Glutamatergic neuron (in vitro differentiated cells): ENCODE measurements at regions not wholly inside any gene's neighbourhood (a gene's known extent, or its start where the extent isn't known, plus 50 kb on each side); places are given as distances from the start of the nearest gene placed in this dataset.

ENCODE experiments used
- DNase-seq: peaks from one replicate; pipeline ENCODE4 v3.0.0; 2022
- H3K27ac Mint-ChIP-seq: one replicate; pipeline ENCODE4 v1.8.0; 2020; ENCODE audit warnings: mild to moderate bottlenecking, mixed read lengths, inconsistent platforms; ENCODE audit not compliant: unreplicated experiment
- H3K27me3 Mint-ChIP-seq: one replicate; pipeline ENCODE4 v1.8.0; 2020; ENCODE audit warnings: mild to moderate bottlenecking, moderate library complexity, mixed read lengths, inconsistent platforms; ENCODE audit not compliant: unreplicated experiment
- H3K36me3 Mint-ChIP-seq: one replicate; pipeline ENCODE4 v1.8.0; 2020; ENCODE audit warnings: mild to moderate bottlenecking, mixed read lengths, inconsistent platforms; ENCODE audit not compliant: unreplicated experiment
- H3K4me1 Mint-ChIP-seq: one replicate; pipeline ENCODE4 v1.8.0; 2020; ENCODE audit warnings: mild to moderate bottlenecking, low read depth, mixed read lengths, inconsistent platforms; ENCODE audit not compliant: unreplicated experiment
- H3K4me3 Mint-ChIP-seq: one replicate; pipeline ENCODE4 v1.8.0; 2020; ENCODE audit warnings: mild to moderate bottlenecking, mixed read lengths, inconsistent platforms; ENCODE audit not compliant: unreplicated experiment
- H3K9me3 Mint-ChIP-seq: one replicate; pipeline ENCODE4 v1.8.0; 2020; ENCODE audit warnings: mild to moderate bottlenecking, moderate library complexity, mixed read lengths, inconsistent platforms; ENCODE audit not compliant: unreplicated experiment
- TF ChIP-seq, protein P1 (sequence below): fragments of 200-600 bp; sonication (generic); IDR thresholded peaks from one replicate; pipeline ENCODE4 v1.5.0; 2021; ENCODE audit not compliant: partially characterized antibody, unreplicated experiment

DNA sequence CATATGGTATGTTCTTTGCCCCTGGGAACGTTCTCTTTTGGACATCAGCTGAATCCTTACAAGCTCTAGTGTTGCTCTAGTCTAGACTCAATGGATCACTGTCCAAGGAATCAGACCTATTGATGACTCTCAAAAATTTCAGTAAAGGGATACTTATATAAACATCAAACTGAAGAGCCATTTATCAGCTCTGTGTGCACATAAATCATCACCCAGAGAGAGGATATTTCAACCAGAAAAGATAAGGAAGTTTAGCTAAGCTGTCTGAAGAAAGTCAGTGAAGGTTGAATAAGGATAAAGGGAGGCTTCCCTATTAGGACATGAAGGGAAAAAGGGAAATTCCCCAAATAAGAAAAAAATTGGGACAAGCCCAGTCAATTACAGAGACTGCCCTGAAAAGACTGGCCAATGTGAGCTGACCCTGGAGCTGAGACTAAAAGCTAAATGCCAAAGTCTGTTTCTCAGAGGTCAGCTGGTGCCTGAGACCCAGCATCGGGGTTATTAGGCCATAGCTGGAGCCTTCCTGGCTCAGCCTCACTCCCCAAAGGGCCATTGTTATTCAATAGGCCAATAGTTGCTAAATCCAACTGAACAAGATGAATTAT is 424.1 kb upstream of the THBS1 start:
- DNase-seq = no peak
- Mint-ChIP-seq H3K4me3 (no peak overlapping the region), H3K9me3 (no peaks in the 10 kb centered on the region), H3K27me3 (no peaks in the 10 kb centered on the region), H3K4me1 (peaks cover 26% of the 10 kb centered on the region), H3K36me3 (no peaks in the 10 kb centered on the region), H3K27ac (no peak overlapping the region)
- TF ChIP-seq, protein P1, sequence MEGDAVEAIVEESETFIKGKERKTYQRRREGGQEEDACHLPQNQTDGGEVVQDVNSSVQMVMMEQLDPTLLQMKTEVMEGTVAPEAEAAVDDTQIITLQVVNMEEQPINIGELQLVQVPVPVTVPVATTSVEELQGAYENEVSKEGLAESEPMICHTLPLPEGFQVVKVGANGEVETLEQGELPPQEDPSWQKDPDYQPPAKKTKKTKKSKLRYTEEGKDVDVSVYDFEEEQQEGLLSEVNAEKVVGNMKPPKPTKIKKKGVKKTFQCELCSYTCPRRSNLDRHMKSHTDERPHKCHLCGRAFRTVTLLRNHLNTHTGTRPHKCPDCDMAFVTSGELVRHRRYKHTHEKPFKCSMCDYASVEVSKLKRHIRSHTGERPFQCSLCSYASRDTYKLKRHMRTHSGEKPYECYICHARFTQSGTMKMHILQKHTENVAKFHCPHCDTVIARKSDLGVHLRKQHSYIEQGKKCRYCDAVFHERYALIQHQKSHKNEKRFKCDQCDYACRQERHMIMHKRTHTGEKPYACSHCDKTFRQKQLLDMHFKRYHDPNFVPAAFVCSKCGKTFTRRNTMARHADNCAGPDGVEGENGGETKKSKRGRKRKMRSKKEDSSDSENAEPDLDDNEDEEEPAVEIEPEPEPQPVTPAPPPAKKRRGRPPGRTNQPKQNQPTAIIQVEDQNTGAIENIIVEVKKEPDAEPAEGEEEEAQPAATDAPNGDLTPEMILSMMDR = no peak

DNA sequence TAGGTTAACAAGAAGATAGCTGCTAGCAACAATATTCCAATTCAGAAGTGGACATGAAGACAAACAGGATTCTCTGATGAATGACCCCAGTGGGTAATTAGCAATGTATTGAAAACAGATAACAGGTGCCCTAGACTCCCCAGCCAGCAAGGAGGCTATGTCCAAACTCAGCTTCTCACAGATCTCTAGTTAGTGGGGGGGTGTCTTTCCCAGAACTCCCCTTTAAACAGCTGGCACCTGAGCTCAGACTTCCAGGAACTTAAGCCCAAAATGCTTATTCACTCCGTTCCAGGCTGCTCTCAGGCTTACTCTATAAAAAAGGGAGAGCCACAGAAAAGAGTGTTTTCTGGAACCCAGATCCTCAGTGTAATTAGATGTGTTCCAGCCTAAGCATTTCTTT is 423.0 kb upstream of the THBS1 start:
- no peak for DNase-seq
- no peak overlapping the region for H3K4me3 Mint-ChIP-seq
- H3K4me1 Mint-ChIP-seq = peaks cover 20% of the 10 kb centered on the region
- TF ChIP-seq, protein P1 = no peak
- H3K9me3 Mint-ChIP-seq = no peaks in the 10 kb centered on the region
- no peaks in the 10 kb centered on the region for H3K36me3 Mint-ChIP-seq
- no peak overlapping the region for H3K27ac Mint-ChIP-seq
- H3K27me3 Mint-ChIP-seq = no peaks in the 10 kb centered on the region

DNA sequence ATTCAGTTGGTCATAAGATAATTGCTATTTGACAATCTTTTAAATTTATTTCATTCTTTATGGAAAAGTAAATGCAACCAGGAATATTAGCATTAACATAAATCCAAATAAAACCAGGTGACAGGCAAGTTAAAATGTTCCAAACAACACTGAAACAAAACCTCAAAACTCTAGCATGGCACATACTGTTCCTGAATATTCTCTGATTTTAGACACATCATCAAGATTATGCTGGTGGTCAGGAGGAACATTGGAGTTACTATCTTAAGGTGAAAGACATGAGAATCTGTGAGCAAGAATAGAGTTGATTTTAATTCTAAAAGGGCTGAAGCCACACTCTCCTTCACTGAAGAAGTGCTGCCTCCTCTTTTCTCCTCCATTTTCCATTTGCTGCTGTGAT is 421.0 kb upstream of the THBS1 start:
- Mint-ChIP-seq H3K4me3 (no peak overlapping the region), H3K27me3 (no peaks in the 10 kb centered on the region), H3K9me3 (peaks cover 2% of the 10 kb centered on the region), H3K36me3 (no peaks in the 10 kb centered on the region), H3K27ac (no peak overlapping the region), H3K4me1 (peaks cover 14% of the 10 kb centered on the region)
- no peak for DNase-seq
- TF ChIP-seq, protein P1 = no peak

DNA sequence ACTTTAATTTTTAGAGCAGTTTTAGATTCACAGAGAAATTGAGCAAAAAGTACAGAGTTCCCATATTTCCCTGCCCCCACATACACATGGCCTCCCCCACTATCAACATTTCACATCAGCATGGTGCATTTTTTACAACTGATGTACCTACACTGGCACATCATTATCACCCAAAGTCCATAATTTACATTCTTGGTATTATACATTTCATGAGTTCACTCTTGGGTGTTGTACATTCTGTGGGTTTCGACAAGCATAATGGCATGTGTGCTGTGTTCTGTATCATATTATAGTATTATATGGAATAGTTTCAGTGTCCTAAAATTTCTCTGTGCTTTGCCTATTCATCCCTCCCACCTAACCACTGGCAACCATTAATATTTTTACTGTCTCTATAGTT is 419.8 kb upstream of the THBS1 start:
- Mint-ChIP-seq H3K4me3 (no peak overlapping the region), H3K9me3 (peaks cover 2% of the 10 kb centered on the region), H3K36me3 (no peaks in the 10 kb centered on the region), H3K4me1 (peaks cover 10% of the 10 kb centered on the region), H3K27ac (no peak overlapping the region), H3K27me3 (no peaks in the 10 kb centered on the region)
- TF ChIP-seq, protein P1 = no peak
- no peak for DNase-seq

DNA sequence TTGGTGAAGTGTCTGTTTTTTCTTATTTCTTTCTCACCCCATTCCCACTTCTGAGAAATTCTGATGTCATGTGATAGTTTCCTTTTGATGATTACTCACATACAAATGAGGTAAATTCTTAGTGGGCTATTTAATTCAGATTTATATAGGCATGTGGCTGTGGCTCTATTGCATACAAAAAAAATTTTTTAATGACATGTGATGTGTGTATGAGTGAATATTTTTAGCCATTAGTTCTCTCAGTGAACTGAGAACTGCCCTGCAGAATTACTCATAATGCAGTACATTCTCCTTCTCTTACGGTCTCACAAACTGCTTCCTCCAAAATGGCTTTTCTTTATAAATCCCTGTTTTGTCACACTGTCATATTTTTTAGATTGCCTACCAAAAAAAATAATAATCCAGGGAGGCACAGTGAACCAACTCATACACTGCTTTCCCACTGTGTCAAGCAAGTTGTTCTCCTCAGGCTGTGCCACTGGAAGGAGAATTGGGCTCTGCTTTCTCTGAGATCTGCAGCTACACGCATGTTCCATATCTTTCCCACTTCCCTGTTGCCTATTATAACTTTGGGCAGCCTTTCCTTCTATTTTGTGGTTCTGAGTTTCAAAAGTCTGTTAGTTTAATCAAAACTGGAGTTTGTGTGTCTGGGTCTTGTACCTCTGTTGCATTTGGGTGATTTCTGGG is 415.7 kb upstream of the THBS1 start:
- Mint-ChIP-seq H3K36me3 (no peaks in the 10 kb centered on the region), H3K27ac (no peak overlapping the region), H3K4me1 (no peaks in the 10 kb centered on the region), H3K9me3 (peaks cover 2% of the 10 kb centered on the region), H3K4me3 (no peak overlapping the region), H3K27me3 (no peaks in the 10 kb centered on the region)
- no peak for DNase-seq
- TF ChIP-seq, protein P1 = no peak
